ENCODE measurements at regions not wholly inside any gene's neighbourhood (a gene's known extent, or its start where the extent isn't known, plus 50 kb on each side); places are given as distances from the start of the nearest gene placed in this dataset.

- TF ChIP-seq, protein P1, sequence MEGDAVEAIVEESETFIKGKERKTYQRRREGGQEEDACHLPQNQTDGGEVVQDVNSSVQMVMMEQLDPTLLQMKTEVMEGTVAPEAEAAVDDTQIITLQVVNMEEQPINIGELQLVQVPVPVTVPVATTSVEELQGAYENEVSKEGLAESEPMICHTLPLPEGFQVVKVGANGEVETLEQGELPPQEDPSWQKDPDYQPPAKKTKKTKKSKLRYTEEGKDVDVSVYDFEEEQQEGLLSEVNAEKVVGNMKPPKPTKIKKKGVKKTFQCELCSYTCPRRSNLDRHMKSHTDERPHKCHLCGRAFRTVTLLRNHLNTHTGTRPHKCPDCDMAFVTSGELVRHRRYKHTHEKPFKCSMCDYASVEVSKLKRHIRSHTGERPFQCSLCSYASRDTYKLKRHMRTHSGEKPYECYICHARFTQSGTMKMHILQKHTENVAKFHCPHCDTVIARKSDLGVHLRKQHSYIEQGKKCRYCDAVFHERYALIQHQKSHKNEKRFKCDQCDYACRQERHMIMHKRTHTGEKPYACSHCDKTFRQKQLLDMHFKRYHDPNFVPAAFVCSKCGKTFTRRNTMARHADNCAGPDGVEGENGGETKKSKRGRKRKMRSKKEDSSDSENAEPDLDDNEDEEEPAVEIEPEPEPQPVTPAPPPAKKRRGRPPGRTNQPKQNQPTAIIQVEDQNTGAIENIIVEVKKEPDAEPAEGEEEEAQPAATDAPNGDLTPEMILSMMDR (IDR thresholded peaks at IDR 0.05): no peak
- no peak for TF ChIP-seq ZFX (IDR thresholded peaks at IDR 0.05; ENCODE audit: borderline replicate concordance)
These were observed 586.4 kb downstream of the LRRC70 start for GRCh38 chr5:63164838-63165535.

All from 22Rv1 (cell line).